GM21529 (cell line): ENCODE measurements at regions not wholly inside any gene's neighbourhood (a gene's known extent, or its start where the extent isn't known, plus 50 kb on each side); places are given as distances from the start of the nearest gene placed in this dataset.
A peak's percentile ranks its signal among the peaks of the same experiment; 100 is the strongest.
"Not testable (repeated sequence)": the region's sequence is repeated elsewhere in the genome, so short reads cannot be mapped to it uniquely, and the experiment has no call there.

Experiments used
- ATAC-seq: cut with Tn5 transposase; IDR thresholded peaks from one replicate; pipeline ENCODE4 v1.9.1; 2021; ENCODE audit not compliant: unreplicated experiment

DNA sequence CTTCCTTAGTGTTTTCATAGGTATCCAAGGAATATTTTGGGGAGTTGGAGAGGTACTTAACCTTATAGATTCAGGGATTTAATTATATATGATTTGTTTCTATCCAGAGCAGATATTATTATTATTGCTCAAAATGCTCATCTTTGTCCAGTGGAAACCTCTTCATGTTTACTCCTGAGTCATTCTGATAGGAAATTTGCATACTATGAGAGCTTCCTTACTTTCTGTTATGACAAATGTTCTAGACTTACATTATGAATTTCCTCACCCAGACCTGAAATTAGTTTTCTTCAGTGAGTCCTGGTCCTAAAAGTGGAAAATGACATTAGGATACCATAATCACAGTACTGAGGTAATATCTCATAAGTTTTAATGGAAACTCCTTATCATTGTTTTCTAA is 57.5 kb upstream of the PLPPR5 start:
- ATAC-seq, result peak; percentile 57

DNA sequence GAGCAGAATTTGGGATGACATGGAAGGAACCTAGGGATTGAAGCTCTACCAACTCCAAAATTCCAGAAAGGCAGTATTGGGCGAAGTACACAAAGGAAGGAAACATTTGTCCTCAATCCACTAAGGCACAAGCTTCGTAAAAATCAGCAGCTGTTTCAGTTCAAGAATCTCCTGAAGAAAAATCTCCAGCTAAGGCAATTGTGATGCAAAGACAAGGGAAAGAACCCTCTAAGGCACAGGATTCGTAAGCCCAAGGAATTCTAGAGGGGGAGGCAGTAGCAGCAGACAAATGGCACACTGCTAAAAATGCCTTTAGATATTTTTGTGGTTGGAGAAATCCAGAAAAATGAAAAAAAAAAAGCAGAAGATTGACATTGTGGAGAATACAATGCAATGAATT is 64.5 kb upstream of the PLPPR5 start:
- ATAC-seq, result no peak

DNA sequence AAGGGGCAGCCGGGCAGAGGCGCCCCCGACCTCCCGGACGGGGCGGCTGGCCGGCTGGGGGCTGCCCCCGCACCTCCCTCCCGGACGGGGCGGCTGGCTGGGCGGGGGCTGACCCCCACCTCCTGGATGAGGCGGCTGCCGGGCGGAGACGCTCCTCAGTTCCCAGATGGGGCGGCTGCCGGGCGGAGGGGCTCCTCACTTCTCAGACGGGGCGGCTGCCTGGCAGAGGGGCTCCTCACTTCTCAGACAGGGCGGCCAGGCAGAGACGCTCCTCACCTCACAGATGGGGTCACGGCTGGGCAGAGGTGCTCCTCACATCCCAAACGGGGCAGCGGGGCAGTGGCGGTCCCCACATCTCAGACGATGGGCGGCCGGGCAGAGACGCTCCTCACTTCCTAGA is 73.9 kb upstream of the PLPPR5 start:
- not testable (repeated sequence) for ATAC-seq

DNA sequence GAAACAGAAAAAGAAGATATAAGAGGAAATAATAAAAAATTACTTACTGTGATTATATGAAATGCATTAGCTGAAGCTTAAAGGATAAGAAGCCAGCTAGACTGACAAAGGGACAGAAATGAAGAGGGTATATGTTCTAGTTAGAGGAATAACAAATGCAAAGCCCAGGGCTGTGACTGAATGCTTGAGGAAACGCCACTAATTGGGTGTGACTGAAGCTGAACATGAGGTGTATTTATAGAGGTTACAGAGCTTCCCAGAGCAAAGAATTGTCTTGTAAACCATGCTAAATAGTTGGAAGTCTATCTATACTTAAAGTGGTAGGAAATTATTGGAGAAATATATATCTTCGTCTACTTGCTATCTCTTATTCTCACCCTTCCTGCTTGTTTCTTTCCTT is 77.7 kb upstream of the PLPPR5 start:
- ATAC-seq, result no peak

DNA sequence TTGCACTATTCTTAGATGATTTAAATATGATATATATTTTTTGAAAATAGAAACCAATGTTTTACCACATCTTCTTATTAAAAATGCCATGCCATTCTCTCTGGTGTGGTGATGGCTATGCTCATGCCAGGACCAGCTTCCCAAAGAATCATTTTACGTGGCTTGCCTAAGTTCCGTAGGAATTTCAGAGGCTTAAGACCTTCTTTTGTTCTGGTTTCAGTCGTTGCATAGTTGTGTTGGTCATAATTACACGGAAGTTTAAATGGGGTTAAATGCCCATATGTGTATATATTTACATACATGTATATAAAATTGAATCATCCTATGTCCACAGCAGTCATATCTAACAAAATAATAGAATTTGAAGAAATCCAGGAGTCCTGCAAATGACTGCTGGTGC is 78.7 kb upstream of the PLPPR5 start:
- ATAC-seq, result no peak

DNA sequence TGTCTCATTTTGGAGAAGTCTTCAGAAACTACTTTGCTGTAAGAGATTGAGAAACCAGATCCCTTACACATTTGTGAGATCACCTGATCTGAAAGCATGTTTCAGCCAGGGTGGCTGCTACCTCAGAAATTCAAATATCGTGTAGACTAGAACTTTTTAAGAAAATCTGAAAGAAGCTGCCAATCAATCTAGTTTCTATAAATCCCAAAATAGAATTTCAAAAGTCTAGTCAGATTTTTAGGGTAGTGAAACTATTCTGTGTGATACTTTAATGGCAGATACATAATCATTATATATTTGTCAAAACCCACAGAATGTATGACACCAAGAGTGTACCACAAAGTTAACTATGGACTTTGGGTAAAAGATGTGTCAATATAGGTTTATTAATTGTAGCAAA is 79.9 kb upstream of the PLPPR5 start:
- ATAC-seq, result peak; percentile 82

DNA sequence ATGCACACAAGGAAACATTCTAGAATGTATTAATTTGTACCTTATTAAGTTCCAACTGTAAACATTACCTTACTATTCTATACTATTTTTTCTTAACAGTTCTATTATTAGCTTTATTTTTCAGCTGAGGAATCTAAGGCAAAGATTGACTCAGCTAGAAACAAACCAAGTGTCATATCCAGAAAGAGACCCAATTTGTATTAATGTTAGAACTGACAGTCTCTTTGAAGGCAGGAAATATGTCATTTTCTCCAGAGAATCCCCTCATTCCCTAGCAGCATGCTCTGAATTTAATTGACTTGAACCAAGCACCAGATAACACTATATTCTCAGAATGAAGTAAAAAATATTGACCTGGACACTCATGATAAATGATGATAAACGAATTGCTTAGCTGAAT is 81.4 kb upstream of the PLPPR5 start:
- no peak for ATAC-seq

DNA sequence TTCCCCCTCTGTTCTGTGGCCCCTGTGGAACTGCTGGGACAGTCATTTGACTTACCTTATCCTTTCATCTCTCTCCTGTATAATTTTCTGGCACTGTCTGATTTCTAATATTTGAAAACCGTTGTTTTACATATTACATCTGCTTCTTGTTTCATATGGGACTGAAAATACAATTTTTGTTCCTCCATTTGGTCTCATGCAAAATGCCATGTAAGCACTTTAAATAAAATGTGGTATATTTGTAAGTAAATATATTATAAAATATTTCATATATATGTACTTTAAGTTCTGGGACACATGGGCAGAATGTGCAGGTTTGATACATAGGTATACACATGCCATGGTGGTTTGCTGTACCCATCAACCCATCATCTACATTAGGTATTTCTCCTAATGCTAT is 93.9 kb upstream of the PLPPR5 start:
- ATAC-seq, result no peak

DNA sequence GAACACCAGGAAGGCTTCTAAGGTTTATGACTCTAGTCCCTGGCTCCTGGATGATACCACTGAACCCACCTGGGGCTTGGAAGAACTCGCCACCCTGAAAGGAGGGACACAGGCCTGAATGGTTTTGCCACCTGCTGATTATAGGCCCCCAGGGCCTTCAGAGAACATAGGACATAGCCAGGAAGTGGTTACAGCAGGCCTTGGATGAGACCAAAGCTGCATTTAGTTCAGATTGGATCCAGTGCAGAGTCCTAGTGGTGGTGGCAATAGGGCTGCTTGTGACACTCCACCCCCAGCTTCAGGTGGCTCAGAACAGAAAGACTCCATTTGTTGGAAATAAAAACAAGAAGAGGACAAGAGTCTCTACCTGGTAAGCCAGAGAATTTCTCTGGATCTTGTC is 101.6 kb upstream of the PLPPR5 start:
- no peak for ATAC-seq

DNA sequence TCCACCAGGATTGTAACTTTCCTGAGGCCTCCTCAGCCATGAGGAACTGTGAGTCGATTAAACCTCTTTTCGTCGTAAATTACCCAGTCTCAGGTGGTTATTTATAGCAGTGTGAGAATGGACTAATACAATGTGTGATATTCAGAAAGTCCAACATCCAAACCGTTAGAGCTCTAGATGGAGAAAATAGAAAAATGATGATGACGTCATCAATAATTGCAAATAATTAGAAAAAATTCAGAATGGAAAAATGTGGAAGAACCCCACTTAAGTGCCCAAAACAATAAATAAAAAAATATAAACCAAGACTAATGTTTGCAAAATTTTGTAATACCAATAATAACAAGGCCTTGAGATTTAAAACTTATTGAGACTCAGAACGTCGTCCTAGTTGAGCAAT is 103.0 kb upstream of the PLPPR5 start:
- ATAC-seq, result no peak

DNA sequence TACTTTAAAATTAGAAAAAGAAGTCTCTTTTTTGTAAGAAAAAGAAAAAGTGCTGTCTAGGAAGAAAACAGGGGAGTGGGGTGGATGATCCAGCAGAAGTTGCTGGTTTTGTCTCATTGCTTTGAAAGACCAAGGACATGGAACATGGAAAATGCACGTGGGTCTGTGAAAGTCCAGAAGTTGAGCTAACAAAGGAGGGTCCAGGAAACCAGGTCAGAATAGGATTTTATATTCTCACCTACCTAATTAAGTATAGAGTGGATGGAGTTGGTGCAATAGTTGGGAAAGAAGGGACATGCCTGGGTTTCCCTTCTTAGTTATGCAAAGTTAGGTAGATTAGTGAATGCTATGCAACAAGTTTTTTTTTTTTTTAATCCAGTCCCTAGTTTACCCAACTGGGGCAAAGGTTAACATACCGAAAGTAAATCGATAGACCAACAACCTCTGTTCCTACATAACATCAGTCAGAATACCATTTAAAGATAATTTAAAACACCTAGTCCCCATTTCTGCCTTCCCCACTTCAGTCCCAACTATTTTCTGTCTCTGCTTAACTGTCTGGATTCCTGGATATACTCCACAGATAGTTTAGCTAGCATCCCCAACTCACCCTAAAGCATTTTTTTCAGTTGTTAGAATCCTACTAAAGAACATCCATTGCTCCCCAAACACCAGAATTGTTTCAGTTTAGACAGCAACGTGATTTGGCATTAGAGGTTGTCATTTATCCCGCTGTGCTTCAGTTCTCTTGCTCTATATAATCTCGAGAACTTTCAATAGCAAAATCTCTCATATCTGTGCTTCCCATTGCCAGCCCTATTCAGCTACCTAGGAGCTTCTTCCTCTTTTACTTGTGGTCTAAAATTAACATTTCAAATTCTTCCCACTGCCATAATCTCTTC is 105.7 kb upstream of the PLPPR5 start:
- no peak for ATAC-seq

DNA sequence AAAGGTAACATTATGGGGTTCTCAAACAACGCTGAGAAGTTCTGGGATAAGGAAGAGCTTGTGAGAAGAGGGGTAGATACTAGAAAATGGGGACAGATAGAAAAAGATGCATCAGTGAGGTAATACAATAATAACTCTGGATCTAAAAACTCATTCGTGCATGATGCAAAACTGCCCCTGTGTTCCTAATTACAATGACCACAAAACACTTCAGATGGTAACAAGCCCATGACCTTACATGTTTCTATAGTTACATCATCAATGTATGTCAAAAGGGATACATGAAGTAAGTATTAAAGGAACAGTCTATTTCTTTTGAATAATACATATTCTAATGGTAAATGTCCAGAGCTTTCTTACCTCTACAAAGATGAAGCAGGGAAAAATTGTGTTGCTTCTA is 110.6 kb upstream of the PLPPR5 start:
- no peak for ATAC-seq

DNA sequence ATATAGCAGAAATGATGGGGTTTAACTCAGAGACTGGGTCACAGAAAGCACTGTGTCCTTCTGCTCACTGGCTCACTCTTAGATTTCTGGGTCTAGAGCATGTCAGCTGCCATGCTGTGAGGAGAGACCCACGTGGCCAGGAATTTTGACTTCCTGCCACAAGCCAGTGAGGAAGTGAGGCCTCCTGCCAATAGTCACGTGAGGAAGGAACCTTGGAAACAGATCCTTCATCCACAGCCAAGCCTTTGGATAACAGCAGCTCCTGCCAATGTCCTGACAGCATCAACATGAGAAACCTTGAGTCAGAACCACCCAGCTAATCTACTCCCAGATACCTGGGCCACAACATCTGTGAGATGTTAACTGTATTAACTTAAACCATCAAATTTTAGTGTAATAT is 114.5 kb upstream of the PLPPR5 start:
- ATAC-seq, result no peak

DNA sequence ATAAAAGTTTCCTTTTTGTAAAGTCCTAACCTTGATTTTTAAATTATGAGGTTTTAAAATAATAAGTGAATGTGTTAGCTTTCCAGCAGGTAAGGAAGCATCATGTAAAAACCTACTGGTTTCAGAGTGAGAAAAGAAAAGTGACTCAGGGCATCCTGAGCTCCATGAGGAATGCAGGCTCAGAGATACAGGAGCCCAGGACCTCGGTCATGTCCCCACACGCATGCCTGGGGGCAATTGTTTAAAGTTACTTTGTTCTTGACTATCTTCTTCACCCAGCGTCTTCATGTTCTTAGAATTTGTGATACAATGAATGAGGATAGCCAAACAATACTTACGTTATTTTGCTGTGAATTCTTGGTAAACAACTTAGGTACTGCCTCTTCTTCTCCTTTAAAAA is 117.4 kb upstream of the PLPPR5 start:
- ATAC-seq, result no peak

DNA sequence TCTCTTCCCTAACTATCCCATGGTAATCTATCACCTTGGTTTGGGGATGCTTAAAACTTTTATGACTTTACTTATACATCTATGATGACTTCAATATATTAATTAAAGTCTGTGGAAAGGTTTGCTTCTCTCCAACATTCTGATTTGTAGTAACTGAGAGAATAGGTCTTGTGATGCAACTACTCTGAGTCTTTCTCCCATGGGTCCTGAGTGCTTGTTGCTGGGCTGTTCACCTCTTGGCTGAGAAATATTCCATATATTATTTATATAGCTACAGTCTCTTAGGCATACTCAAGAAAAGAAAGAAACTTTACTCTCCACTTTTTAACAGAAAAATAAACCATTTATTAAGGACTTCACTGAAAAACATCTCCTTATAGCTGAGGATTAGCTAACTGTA is 119.3 kb upstream of the PLPPR5 start:
- ATAC-seq, result no peak

DNA sequence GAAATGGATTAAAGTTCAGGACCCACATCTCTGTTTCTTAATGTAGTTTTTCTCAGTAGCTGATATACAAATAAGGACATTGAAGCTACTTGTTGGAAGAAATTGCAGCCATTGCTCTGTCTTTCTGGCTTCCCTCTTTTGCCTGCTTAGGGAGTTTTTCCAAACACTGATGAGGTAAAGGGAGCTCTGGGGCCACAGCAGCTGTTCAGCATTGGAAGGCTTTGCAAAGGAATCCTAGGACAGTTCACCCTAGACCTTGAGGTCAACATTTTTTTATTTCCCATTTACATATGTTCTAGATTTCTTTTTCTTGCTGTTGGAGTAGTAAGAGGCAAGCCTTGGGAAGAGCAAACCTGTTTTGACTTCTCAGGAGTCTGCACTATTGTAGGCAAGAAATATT is 126.9 kb upstream of the PLPPR5 start:
- no peak for ATAC-seq

DNA sequence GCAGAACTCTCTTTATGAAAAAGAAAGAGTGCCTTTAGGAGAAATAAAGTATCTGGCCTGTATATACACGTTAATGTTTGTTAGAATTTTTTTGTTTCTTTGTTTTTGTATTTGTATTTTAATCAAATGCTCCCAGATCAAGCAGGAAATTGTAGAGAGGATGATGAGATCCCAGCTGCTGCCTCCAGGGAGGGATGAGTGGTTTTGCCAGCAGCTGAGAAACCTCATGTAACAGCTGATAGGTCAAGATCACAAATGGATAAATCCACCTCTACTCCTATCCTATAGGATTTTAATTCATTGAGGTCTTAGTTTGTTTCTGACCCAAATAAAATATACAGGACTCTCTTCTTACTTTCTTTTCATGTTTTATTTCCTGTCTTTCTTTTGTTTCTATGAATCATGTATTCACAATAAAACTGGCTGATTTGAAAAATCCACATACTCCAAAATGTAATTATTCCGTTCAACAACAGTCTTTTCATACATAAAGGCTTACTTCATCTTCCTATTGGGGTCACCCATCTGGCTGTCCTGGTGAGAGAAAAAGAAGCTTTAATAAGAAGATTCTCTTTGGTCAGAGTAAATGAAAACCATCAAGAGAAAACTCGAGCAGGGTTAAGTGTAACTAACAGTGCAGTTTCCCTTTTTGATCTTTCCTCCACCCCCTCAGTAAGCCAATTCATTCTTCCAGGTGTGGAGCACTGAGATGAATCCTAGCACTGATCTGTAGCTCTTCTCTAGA is 129.3 kb upstream of the PLPPR5 start:
- ATAC-seq, result no peak

DNA sequence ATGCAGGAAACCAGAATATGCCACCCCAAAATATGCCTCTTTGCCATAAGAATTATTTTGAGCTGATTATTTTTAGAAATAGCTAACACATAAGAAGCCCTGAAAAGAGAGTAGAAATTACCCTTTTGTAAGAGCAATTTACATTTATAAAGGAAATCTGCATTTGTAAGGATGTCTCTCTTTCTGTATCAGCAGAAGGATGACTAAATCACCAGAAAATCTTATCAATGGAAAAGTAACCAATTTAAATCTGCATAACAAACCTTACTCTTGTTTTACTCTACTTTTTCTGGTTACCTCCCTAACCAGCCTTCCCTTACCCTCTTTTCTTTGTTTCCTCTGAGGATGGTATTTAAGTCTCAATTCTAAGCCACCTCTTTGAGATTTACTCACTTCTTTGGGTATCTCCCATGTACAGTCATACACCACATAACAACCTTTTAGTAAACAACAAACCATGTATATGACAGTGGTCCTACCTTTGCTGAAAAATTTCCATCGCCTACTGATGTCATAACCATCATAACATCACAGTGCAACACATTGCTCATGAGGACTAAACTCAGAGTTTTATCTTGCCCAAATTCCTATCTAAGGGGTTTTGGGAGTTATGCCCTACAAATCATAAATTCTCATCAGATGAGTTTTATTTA is 126.6 kb upstream of the PLPPR4 start:
- ATAC-seq, result no peak

DNA sequence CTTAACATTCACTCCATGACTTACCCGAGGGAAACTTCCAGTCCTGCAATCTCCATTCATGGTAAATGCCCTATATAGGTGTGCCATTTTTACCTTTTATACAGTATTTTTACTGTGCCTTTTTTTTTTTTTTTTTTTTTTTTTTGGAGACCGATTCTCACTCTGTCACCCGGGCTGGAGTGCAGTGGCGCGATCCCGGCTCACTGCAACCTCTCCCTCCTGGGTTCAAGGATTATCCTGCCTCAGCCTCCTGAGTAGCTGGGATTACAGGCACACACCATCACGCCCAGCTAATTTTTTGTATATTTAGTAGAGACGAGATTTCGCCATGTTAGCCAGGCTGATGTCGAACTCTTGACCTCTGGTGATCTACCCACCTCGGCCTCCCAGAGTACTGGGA is 124.4 kb upstream of the PLPPR4 start:
- ATAC-seq, result no peak

DNA sequence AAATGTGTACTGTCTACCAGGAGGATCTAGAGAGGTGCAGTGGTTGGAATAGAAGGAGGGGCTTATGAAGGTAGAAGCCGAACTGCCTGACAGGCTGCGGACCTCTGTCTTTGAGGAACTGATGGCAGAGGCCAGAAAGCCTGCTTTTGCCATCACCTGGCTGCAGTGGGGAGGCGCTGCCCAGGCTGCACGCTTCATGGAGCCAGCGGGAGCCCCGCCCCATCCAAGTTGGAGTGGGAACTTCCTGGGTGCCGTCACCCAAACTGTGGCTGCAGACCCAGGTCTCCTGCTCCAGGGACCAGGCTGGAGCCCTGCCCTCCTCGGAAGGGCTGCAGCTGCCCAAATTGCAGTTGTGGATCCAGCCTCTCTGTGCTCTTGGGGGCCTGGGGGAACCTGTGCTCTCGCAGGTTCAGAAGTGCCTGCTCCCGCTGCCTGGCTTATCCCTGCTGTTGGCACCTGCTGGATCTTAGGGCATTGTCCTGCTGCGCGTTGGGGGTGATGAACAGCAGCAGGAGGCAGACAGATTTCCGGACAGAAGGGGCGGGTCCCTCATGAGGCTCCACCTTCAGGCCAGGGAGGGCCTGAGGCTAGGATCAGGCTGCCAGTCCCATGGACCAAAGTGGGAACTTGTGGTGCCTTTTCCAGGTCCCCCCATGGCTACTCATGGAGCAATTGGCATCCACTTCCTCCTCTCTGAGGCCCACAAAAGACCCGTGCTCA is 118.0 kb upstream of the PLPPR4 start:
- ATAC-seq, result no peak

DNA sequence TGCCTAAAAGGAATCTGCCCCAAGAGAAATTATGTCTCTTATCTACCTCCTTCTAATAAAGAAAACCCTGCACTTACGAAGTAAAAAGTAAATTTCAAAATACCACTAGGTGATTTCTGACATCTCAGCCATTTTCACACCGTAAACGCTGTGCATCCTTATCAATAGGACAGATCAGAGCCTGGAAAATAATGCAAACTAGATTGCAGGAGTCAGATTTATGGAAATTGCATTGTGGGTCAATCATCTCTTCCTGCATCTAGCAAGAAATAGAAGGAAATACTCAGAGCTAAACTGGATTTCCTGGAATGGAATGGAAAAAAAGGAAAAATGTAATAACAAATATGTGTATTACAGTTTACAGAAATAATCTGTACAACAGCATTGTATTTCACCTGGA is 114.3 kb upstream of the PLPPR4 start:
- ATAC-seq, result no peak
